ENCODE measurements at regions not wholly inside any gene's neighbourhood (a gene's known extent, or its start where the extent isn't known, plus 50 kb on each side); places are given as distances from the start of the nearest gene placed in this dataset.

DNA sequence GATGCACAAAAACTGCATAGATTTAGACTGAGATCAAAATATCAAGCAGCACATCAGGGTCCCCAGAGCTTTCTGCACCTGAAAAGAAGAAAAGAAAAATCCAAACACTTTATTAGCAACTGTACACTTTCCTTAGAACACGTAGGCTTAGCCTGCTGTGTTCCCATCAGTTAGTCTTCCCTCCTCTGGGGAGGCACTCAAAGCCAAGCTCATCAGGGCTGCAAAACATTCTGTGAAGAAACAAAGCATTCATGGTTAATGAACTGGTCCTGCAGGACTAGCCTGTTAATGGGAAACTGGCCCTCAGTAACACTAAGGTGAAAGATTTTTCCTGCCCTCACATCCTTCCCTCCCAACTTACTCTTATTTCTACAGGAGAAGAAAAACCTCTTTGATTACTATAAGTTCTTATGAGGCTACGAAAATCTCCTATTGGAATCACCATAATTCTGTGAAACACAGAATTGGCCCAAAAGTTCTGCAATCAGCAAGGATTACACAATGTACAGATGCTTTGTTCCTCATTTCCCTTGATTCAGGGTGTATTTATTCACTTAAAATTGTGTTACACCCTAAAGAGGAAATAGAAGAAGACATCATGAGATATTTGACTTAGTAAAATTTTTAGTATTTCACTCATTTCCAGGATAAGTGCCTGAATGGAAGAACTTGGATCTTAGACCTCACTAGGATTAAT, 901.0 kb upstream of the MAP3K7 start:
- Mint-ChIP-seq H3K36me3 (ENCODE audit: low read depth) (no peaks in the 10 kb centered on the region), H3K9me3 (no peaks in the 10 kb centered on the region), H3K4me1 (peaks cover 2% of the 10 kb centered on the region), H3K27ac (peak overlapping the region; percentile 18 to 71 (median 21)), H3K4me3 (no peak overlapping the region), H3K27me3 (ENCODE audit: low read depth) (no peaks in the 10 kb centered on the region)
- TF ChIP-seq CTCF (IDR thresholded peaks at IDR 0.05; ENCODE audit: unreplicated experiment in 3 of 3): no peak

DNA sequence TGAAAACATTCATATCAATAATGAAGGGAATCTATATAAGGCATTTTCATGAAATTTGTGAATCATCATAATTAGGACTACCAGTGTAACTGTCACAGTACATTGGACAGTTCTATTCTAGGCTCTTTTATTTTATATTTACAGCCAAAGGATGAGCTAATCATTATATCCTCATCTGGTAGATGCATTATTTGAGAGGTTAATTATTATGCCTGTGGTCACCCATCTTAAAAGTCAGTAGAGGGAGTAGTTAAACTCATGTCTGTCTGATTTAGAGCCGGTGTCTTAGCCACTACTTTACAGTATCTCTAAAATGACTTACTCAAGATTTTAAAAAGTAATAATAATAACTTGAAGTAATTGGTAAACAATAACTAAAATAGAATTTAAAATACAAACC, 899.3 kb upstream of the MAP3K7 start:
- Mint-ChIP-seq H3K36me3 (ENCODE audit: low read depth) (no peaks in the 10 kb centered on the region), H3K4me1 (peaks cover 5% of the 10 kb centered on the region), H3K9me3 (no peaks in the 10 kb centered on the region), H3K27me3 (ENCODE audit: low read depth) (no peaks in the 10 kb centered on the region), H3K4me3 (no peak overlapping the region), H3K27ac (peak overlapping the region in 1 of 3 experiments; percentile 67)
- no peak for TF ChIP-seq CTCF (IDR thresholded peaks at IDR 0.05; ENCODE audit: unreplicated experiment in 3 of 3)

DNA sequence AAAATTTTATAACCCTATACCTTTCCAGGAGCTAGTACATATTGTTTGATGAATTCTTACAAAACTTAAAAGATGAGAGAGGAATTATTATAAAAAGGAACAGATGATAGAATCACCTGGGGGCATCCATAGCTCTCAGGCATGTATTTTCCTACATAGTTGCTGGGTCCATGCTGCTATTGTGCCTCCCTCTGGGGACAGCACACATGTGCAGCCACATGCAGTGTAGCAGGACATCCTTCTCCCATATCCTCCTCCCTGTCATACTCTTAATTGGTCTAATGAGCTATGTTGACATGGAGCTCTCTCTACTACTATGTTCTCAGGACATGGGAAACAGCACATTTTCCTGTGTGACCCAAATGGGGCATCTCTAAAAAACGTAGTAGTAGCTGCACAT, 898.2 kb upstream of the MAP3K7 start:
- Mint-ChIP-seq H3K9me3 (no peaks in the 10 kb centered on the region), H3K36me3 (ENCODE audit: low read depth) (no peaks in the 10 kb centered on the region), H3K27me3 (ENCODE audit: low read depth) (no peaks in the 10 kb centered on the region), H3K4me3 (no peak overlapping the region), H3K4me1 (peaks cover 9% of the 10 kb centered on the region), H3K27ac (no peak overlapping the region)
- no peak for TF ChIP-seq CTCF (IDR thresholded peaks at IDR 0.05; ENCODE audit: unreplicated experiment in 3 of 3)

DNA sequence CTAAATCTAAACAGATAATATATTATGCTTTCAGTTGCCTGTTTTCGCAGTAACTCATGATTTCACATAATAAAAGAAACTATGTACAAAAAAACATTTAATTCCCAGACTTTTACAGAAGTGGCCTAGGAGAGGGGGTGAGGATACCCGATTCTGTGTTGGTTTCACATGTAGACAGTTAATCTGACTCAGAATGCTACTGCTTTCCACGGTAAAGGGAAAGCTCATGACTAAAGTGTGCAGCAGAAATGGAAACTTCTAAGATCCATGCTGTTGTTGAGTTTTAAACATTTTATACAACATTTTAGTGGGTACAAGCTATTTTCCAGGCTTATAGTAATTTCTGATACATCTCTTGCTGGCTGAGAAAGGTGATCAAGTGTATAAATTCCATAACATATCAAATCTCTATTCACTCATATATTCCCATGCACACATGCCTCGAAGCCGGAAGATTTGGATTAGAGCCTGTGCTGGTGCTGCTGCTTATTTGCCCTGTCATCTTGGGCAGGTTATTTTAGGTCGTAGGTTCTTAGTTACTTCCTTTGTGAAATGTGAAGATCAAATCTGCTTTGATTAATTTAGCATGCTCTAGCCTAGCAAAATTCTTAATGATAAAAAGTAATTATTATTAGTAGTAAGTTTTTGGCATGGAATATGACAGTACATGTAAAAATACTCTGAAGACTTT, 896.7 kb upstream of the MAP3K7 start:
- Mint-ChIP-seq H3K27ac (peak overlapping the region in 1 of 3 experiments; percentile 18), H3K4me1 (peaks cover 9% of the 10 kb centered on the region), H3K4me3 (no peak overlapping the region), H3K9me3 (no peaks in the 10 kb centered on the region), H3K36me3 (ENCODE audit: low read depth) (no peaks in the 10 kb centered on the region), H3K27me3 (ENCODE audit: low read depth) (no peaks in the 10 kb centered on the region)
- TF ChIP-seq CTCF (IDR thresholded peaks at IDR 0.05; ENCODE audit: unreplicated experiment in 3 of 3): no peak

DNA sequence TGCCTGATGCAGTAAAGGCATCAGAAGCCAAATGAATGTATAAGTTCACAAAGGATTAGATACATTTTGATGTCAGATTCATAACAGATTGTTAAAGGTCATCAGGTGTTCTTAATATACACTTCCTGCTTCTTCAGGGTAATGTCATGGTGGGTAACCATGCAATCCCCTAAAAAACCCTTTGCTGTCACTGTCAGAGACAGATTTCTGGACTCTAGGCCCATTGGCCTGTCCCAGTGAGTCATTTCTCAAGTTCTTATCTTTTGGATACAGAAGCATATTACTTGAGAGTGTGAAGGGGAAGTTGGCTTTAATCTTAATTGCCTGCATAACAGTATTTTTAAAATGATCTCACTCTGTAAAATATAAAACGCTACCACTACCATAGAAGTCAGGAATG, 895.6 kb upstream of the MAP3K7 start:
- Mint-ChIP-seq H3K4me1 (peaks cover 9% of the 10 kb centered on the region), H3K9me3 (no peaks in the 10 kb centered on the region), H3K4me3 (no peak overlapping the region), H3K27ac (peak overlapping the region in 1 of 3 experiments; percentile 15), H3K36me3 (ENCODE audit: low read depth) (no peaks in the 10 kb centered on the region), H3K27me3 (ENCODE audit: low read depth) (no peaks in the 10 kb centered on the region)
- no peak for TF ChIP-seq CTCF (IDR thresholded peaks at IDR 0.05; ENCODE audit: unreplicated experiment in 3 of 3)

DNA sequence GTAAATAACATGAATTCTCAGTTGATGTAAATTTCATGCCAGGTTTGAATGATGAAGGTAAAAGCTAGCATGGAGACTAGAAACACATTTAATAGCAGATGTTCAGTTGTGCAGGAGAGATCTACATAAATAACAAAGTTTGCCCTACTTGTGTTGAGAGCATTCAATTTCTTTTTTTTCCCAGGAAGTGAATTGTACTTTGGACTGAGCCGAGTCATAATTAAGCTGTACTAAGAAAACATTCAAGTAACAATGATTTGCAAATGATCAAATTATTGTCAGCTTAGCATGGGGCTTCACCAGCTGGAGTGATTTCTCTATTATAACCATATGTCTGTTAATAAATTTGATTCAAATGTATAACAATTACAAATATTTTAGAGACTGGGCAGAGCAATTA, 893.5 kb upstream of the MAP3K7 start:
- Mint-ChIP-seq H3K27me3 (ENCODE audit: low read depth) (no peaks in the 10 kb centered on the region), H3K4me3 (no peak overlapping the region), H3K36me3 (ENCODE audit: low read depth) (no peaks in the 10 kb centered on the region), H3K27ac (peak overlapping the region; percentile 17 to 50 (median 35)), H3K9me3 (no peaks in the 10 kb centered on the region), H3K4me1 (peaks cover 13% of the 10 kb centered on the region)
- TF ChIP-seq CTCF (IDR thresholded peaks at IDR 0.05; ENCODE audit: unreplicated experiment in 3 of 3): no peak

Measured in nephron (organoid).